ENCODE measurements at regions not wholly inside any gene's neighbourhood (a gene's known extent, or its start where the extent isn't known, plus 50 kb on each side); places are given as distances from the start of the nearest gene placed in this dataset.

GRCh38 chr2:191740016-191740419 lies 62.1 kb downstream of the NABP1 start:
- CTCF ChIA-PET (ENCODE audit: unreplicated experiment), result no interaction called here
- Histone ChIP-seq H3K4me1 (ENCODE audit: insufficient read depth, low read length, poor library complexity, severe bottlenecking) (no peaks in the 10 kb centered on the region), H4K20me1 (ENCODE audit: insufficient read depth, low read length) (no peaks in the 10 kb centered on the region), H2AFZ (ENCODE audit: low read length) (no peak overlapping the region), H3K4me3 (ENCODE audit: low read depth, low read length, poor library complexity, severe bottlenecking) (no peak overlapping the region), H3K36me3 (ENCODE audit: insufficient read depth, low read length) (no peaks in the 10 kb centered on the region), H3K9me2 (ENCODE audit: insufficient read depth, low read length) (no peaks in the 10 kb centered on the region), H3K27ac (ENCODE audit: low read depth, low read length, poor library complexity, severe bottlenecking) (no peak overlapping the region), H3K79me2 (ENCODE audit: insufficient read depth, low read depth, low read length) (no peaks in the 10 kb centered on the region), H3K9me3 (ENCODE audit: low read length) (no peaks in the 10 kb centered on the region), H3K4me2 (ENCODE audit: low read length) (no peak overlapping the region)
- no peak for DNase-seq (ENCODE audit: low spot score)
- POLR2A ChIA-PET, result interaction anchor here (0.6 to 1.0 kb wide), 2 partner anchors 8 to 30 kb away, joined by 3 to 4 read pairs; no protein-coding TSS in a partner anchor
- no peak for TF ChIP-seq CTCF (conservative IDR thresholded peaks at IDR 0.05; ENCODE audit: low read length)
- TF ChIP-seq EZH2phosphoT487 (IDR thresholded peaks at IDR 0.05; ENCODE audit: borderline replicate concordance, low read depth, low read length), result no peak
- intact Hi-C loops (cut with micrococcal nuclease; ENCODE audit: unreplicated experiment), result no loop called here
- no TSS peak for BruUV-seq (replicated peaks)

GRCh38 chr2:191740759-191741158 lies 62.8 kb downstream of the NABP1 start:
- no peak overlapping the region for H3K4me2 ChIP-seq (ENCODE audit: low read length)
- DNase-seq (ENCODE audit: low spot score), result no peak
- H3K79me2 ChIP-seq (ENCODE audit: insufficient read depth, low read depth, low read length), result no peaks in the 10 kb centered on the region
- POLR2A ChIA-PET, result interaction anchor here (0.6 to 1.0 kb wide), 2 partner anchors 9 to 31 kb away, joined by 3 to 4 read pairs; no protein-coding TSS in a partner anchor
- no peaks in the 10 kb centered on the region for H3K4me1 ChIP-seq (ENCODE audit: insufficient read depth, low read length, poor library complexity, severe bottlenecking)
- H3K27ac ChIP-seq (ENCODE audit: low read depth, low read length, poor library complexity, severe bottlenecking), result no peak overlapping the region
- CTCF ChIA-PET (ENCODE audit: unreplicated experiment), result no interaction called here
- H3K9me3 ChIP-seq (ENCODE audit: low read length), result no peaks in the 10 kb centered on the region
- H3K4me3 ChIP-seq (ENCODE audit: low read depth, low read length, poor library complexity, severe bottlenecking), result no peak overlapping the region
- no TSS peak for BruUV-seq (replicated peaks)
- H3K36me3 ChIP-seq (ENCODE audit: insufficient read depth, low read length), result no peaks in the 10 kb centered on the region
- no peaks in the 10 kb centered on the region for H4K20me1 ChIP-seq (ENCODE audit: insufficient read depth, low read length)
- intact Hi-C loops (cut with micrococcal nuclease; ENCODE audit: unreplicated experiment), result no loop called here
- TF ChIP-seq CTCF (conservative IDR thresholded peaks at IDR 0.05; ENCODE audit: low read length) (no peak), EZH2phosphoT487 (IDR thresholded peaks at IDR 0.05; ENCODE audit: borderline replicate concordance, low read depth, low read length) (no peak)
- H2AFZ ChIP-seq (ENCODE audit: low read length), result no peak overlapping the region
- H3K9me2 ChIP-seq (ENCODE audit: insufficient read depth, low read length), result no peaks in the 10 kb centered on the region

DNA sequence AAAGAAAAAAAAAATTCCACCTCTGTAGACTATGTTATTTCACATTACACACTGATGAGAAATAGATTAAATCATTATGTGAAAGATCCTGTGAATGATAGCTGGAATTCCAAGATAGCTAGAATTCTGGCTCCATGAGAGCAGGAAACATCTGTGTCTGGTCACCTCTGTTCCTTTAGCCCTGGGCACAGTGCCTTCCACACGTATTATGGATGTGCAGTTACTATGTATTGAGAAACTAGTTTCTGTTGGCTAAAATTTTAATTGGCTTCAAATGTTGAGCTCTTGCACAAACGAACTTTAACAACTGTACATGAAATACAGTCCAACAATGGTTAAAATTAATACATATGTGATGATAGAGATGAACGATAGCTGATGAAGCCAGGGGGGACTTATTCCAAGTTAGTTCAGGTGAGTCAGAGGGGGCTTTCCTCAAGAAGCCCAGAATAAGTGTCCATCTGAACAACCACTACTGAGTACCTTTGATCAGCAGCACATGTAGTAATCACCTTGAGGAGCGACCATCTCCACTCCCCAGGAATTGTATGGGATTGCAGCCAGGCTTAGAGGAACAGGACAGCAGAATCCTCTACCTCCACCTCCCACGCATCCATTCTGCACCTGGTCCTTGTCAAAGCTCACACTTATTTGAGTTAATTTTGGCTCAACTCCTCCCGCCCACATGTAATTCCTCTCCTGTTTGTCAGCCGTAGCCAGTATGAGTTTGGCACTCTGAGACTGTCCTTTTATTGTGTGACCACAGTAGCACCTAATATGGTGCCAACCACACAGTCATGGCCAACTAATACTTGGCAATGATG lies 68.6 kb downstream of the NABP1 start:
- Histone ChIP-seq H3K27ac (ENCODE audit: low read depth, low read length, poor library complexity, severe bottlenecking) (no peak overlapping the region), H3K4me3 (ENCODE audit: low read depth, low read length, poor library complexity, severe bottlenecking) (no peak overlapping the region), H3K9me2 (ENCODE audit: insufficient read depth, low read length) (no peaks in the 10 kb centered on the region), H2AFZ (ENCODE audit: low read length) (no peak overlapping the region), H3K79me2 (ENCODE audit: insufficient read depth, low read depth, low read length) (no peaks in the 10 kb centered on the region), H3K4me1 (ENCODE audit: insufficient read depth, low read length, poor library complexity, severe bottlenecking) (no peaks in the 10 kb centered on the region), H3K9me3 (ENCODE audit: low read length) (no peaks in the 10 kb centered on the region), H4K20me1 (ENCODE audit: insufficient read depth, low read length) (no peaks in the 10 kb centered on the region), H3K4me2 (ENCODE audit: low read length) (no peak overlapping the region), H3K36me3 (ENCODE audit: insufficient read depth, low read length) (no peaks in the 10 kb centered on the region)
- TF ChIP-seq EZH2phosphoT487 (IDR thresholded peaks at IDR 0.05; ENCODE audit: borderline replicate concordance, low read depth, low read length) (no peak), CTCF (conservative IDR thresholded peaks at IDR 0.05; ENCODE audit: low read length) (no peak)
- BruUV-seq (replicated peaks), result no TSS peak
- DNase-seq (ENCODE audit: low spot score), result no peak
- intact Hi-C loops (cut with micrococcal nuclease; ENCODE audit: unreplicated experiment), result no loop called here
- CTCF ChIA-PET (ENCODE audit: unreplicated experiment), result no interaction called here
- POLR2A ChIA-PET, result no interaction called here
